ENCODE measurements at regions not wholly inside any gene's neighbourhood (a gene's known extent, or its start where the extent isn't known, plus 50 kb on each side); places are given as distances from the start of the nearest gene placed in this dataset.
A peak's percentile ranks its signal among the peaks of the same experiment; 100 is the strongest.

GRCh38 chr22:27417421-27417814, 384.1 kb downstream of the MN1 start:
- DNase-seq (ENCODE audit: low spot score) (no peak), ATAC-seq (ENCODE audit: low FRiP score) (no peak)
- no peak for TF ChIP-seq CTCF (IDR thresholded peaks at IDR 0.05)

- DNase-seq (ENCODE audit: low spot score): no peak
- no peak for TF ChIP-seq CTCF (IDR thresholded peaks at IDR 0.05)
Observed at GRCh38 chr22:27418261-27418660, 383.3 kb downstream of the MN1 start.

GRCh38 chr22:27419473-27419872, 382.1 kb downstream of the MN1 start:
- no peak for DNase-seq (ENCODE audit: low spot score)
- ATAC-seq (ENCODE audit: low FRiP score): no peak
- no peak for TF ChIP-seq CTCF (IDR thresholded peaks at IDR 0.05)

More at GRCh38 chr22:27418261-27418660, 383.3 kb downstream of the MN1 start:
- ATAC-seq (ENCODE audit: low FRiP score): no peak

- no peak for TF ChIP-seq CTCF (IDR thresholded peaks at IDR 0.05)
- ATAC-seq (ENCODE audit: low FRiP score) (no peak), DNase-seq (ENCODE audit: low spot score) (no peak)
Observed at GRCh38 chr22:27420195-27420816, 381.2 kb downstream of the MN1 start.

- ATAC-seq (ENCODE audit: low FRiP score): peak; percentile 21
- TF ChIP-seq CTCF (IDR thresholded peaks at IDR 0.05): no peak
Observed at GRCh38 chr22:27420817-27421361, 380.7 kb downstream of the MN1 start.

GRCh38 chr22:27422442-27422841, 379.1 kb downstream of the MN1 start:
- ATAC-seq (ENCODE audit: low FRiP score) (no peak), DNase-seq (ENCODE audit: low spot score) (no peak)
- no peak for TF ChIP-seq CTCF (IDR thresholded peaks at IDR 0.05)

More at GRCh38 chr22:27420817-27421361, 380.7 kb downstream of the MN1 start:
- DNase-seq (ENCODE audit: low spot score): no peak

- DNase-seq (ENCODE audit: low spot score) (no peak), ATAC-seq (ENCODE audit: low FRiP score) (no peak)
- TF ChIP-seq CTCF (IDR thresholded peaks at IDR 0.05): no peak
Observed at GRCh38 chr22:27424319-27424718, 377.2 kb downstream of the MN1 start.
